ENCODE measurements at regions not wholly inside any gene's neighbourhood (a gene's known extent, or its start where the extent isn't known, plus 50 kb on each side); places are given as distances from the start of the nearest gene placed in this dataset.

DNA sequence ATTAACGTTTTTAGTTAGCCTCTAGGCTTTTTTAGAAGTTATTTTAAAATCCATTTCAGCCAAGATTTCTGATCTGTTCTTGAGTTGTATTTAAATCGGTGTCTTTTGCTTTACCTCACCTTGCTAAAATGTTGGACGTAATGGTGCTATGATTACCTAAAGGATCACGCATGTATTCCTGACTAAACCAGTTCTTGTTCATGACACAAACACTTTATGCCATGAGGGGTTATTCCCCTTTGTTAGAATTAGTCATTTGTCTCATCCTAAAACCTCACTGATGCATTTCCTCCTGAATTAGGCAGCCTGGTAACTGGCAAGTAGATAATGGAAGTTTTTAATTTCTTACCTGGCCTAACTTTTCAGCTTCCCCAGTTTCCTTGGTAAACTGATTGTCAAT lies 185.4 kb upstream of the TANK start:
- 0 out of 3 replicates have a peak, but pooled peaks cover 6% of the 10 kb centered on the region for H3K4me1 ChIP-seq
- DNase-seq (ENCODE audit: low read depth in 1 of 2, low spot score in 1 of 2) (no peak), FAIRE-seq (no peak), ATAC-seq (no peak)
- CTCF ChIA-PET = interaction anchor here (1.1 to 1.5 kb wide), 2 partner anchors 20 to 651 kb away, joined by 3 to 5 read pairs; no protein-coding TSS in a partner anchor
- no peak overlapping the region for H3K4me3 ChIP-seq
- H3K27ac ChIP-seq = no peak overlapping the region
- POLR2A ChIA-PET = no interaction called here
- H3K9me3 ChIP-seq = no peaks in the 10 kb centered on the region
- WGBS (ENCODE audit: missing lambda C conversion rate) = 69% methylated on average over 4 of the region's 4 CpGs
- H3K4me2 ChIP-seq = no peak overlapping the region
- TF ChIP-seq ZSCAN20 (CRISPR knock-in tag; IDR thresholded peaks at IDR 0.05) = no peak
- no peak for TF ChIP-seq CBX8 (IDR thresholded peaks at IDR 0.05)
- no peak for TF ChIP-seq SREBF2 (IDR thresholded peaks at IDR 0.05)

DNA sequence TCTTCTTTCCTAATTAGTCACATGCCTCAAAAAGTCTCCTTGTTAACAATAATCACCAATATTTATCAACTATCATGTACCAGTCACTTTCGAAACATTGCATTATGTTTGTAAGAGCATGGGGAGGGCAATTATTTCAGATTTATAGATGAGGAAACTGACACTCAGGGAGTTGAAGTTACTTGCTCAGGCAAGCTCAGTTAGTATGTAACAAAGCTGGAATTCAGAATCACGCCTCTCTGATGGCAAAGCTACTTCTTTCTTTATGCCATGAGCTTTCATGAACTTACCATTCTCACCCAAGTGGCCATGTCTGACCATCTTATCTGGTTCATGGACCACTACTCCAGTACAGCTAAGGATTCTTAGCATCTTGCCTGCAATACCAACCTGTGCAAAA lies 183.4 kb upstream of the TANK start:
- WGBS (ENCODE audit: missing lambda C conversion rate) = 83% methylated on average over 2 of the region's 2 CpGs
- CTCF ChIA-PET = interaction anchor here (1.4 to 3.8 kb wide), 2 partner anchors 17 to 87 kb away, joined by 5 to 15 read pairs; no protein-coding TSS in a partner anchor
- ATAC-seq (no peak), DNase-seq (ENCODE audit: low read depth in 1 of 2, low spot score in 1 of 2) (no peak), FAIRE-seq (no peak)
- Histone ChIP-seq H3K4me1 (no peaks in the 10 kb centered on the region), H3K9me3 (no peaks in the 10 kb centered on the region), H3K4me2 (no peak overlapping the region), H3K27ac (no peak overlapping the region), H3K4me3 (no peak overlapping the region)
- POLR2A ChIA-PET = no interaction called here
- TF ChIP-seq ZFP36 (IDR thresholded peaks at IDR 0.05; ENCODE audit: borderline replicate concordance, partially characterized antibody) (no peak), KDM1A (IDR thresholded peaks at IDR 0.05; ENCODE audit: low read depth) (no peak), ZNF302 (CRISPR knock-in tag; IDR thresholded peaks at IDR 0.05) (no peak), RNF2 (IDR thresholded peaks at IDR 0.05; ENCODE audit: borderline replicate concordance, low read depth) (no peak), CBX2 (IDR thresholded peaks at IDR 0.05; ENCODE audit: borderline replicate concordance, low read depth) (no peak), RAD21 (conservative IDR thresholded peaks at IDR 0.05 in 1 of 2, IDR thresholded peaks at IDR 0.05 in 1 of 2) (no peak), JUNB (IDR thresholded peaks at IDR 0.05) (no peak), POLR2AphosphoS2 (conservative IDR thresholded peaks at IDR 0.05; ENCODE audit: low read length) (no peak), TP53 (CRISPR knock-in tag; IDR thresholded peaks at IDR 0.05) (no peak), ZC3H11A (IDR thresholded peaks at IDR 0.05) (no peak), HOXB13 (CRISPR knock-in tag; IDR thresholded peaks at IDR 0.05; ENCODE audit: low read depth) (no peak), EP300 (IDR thresholded peaks at IDR 0.05) (no peak), SREBF2 (IDR thresholded peaks at IDR 0.05) (no peak), GATA3 (IDR thresholded peaks at IDR 0.05; ENCODE audit: borderline replicate concordance) (no peak)
- TF ChIP-seq, protein P1, sequence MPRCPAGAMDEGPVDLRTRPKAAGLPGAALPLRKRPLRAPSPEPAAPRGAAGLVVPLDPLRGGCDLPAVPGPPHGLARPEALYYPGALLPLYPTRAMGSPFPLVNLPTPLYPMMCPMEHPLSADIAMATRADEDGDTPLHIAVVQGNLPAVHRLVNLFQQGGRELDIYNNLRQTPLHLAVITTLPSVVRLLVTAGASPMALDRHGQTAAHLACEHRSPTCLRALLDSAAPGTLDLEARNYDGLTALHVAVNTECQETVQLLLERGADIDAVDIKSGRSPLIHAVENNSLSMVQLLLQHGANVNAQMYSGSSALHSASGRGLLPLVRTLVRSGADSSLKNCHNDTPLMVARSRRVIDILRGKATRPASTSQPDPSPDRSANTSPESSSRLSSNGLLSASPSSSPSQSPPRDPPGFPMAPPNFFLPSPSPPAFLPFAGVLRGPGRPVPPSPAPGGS (IDR thresholded peaks at IDR 0.05) = no peak
- TF ChIP-seq, protein P2, sequence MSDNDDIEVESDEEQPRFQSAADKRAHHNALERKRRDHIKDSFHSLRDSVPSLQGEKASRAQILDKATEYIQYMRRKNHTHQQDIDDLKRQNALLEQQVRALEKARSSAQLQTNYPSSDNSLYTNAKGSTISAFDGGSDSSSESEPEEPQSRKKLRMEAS (IDR thresholded peaks at IDR 0.05) = no peak
- TF ChIP-seq, protein P3, sequence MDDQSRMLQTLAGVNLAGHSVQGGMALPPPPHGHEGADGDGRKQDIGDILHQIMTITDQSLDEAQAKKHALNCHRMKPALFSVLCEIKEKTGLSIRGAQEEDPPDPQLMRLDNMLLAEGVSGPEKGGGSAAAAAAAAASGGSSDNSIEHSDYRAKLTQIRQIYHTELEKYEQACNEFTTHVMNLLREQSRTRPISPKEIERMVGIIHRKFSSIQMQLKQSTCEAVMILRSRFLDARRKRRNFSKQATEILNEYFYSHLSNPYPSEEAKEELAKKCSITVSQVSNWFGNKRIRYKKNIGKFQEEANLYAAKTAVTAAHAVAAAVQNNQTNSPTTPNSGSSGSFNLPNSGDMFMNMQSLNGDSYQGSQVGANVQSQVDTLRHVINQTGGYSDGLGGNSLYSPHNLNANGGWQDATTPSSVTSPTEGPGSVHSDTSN (IDR thresholded peaks at IDR 0.05) = no peak

DNA sequence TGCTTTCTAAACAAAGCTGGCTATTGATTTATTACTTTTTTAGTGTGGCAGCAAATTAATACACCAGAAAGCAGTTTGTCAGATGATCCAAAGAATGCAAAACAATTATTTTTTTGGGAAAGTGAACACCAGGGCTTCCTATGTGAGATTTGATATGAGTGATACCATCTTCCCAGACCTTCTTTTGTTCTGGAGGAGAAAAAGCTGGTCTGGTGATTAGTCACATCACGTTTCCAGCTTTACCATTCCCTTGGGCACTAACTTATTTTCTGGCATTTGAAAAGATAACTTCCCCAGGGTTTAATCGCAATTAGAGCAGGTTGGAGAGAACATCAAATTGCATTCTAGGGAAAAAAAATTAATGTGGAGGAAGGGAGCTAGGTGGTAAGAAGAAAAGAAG lies 182.9 kb upstream of the TANK start:
- TF ChIP-seq TFCP2L1 (CRISPR knock-in tag; IDR thresholded peaks at IDR 0.05) (no peak), CEBPB (IDR thresholded peaks at IDR 0.05) (no peak), ZNF302 (CRISPR knock-in tag; IDR thresholded peaks at IDR 0.05) (no peak)
- TF ChIP-seq, protein P1 (IDR thresholded peaks at IDR 0.05) = no peak
- TF ChIP-seq, protein P4, sequence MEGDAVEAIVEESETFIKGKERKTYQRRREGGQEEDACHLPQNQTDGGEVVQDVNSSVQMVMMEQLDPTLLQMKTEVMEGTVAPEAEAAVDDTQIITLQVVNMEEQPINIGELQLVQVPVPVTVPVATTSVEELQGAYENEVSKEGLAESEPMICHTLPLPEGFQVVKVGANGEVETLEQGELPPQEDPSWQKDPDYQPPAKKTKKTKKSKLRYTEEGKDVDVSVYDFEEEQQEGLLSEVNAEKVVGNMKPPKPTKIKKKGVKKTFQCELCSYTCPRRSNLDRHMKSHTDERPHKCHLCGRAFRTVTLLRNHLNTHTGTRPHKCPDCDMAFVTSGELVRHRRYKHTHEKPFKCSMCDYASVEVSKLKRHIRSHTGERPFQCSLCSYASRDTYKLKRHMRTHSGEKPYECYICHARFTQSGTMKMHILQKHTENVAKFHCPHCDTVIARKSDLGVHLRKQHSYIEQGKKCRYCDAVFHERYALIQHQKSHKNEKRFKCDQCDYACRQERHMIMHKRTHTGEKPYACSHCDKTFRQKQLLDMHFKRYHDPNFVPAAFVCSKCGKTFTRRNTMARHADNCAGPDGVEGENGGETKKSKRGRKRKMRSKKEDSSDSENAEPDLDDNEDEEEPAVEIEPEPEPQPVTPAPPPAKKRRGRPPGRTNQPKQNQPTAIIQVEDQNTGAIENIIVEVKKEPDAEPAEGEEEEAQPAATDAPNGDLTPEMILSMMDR (IDR thresholded peaks at IDR 0.05) = no peak
- POLR2A ChIA-PET = no interaction called here
- FAIRE-seq = no peak
- no peak for ATAC-seq
- Histone ChIP-seq H3K4me2 (no peak overlapping the region), H3K9me3 (no peaks in the 10 kb centered on the region), H3K4me3 (no peak overlapping the region), H3K27ac (no peak overlapping the region), H3K4me1 (no peaks in the 10 kb centered on the region)
- DNase-seq (ENCODE audit: low read depth in 1 of 2, low spot score in 1 of 2) = no peak
- CTCF ChIA-PET = interaction anchor here (0.6 to 3.8 kb wide), 4 partner anchors 17 to 868 kb away, joined by 3 to 15 read pairs (median 5); no protein-coding TSS in a partner anchor
- 45% methylated on average over 2 of the region's 2 CpGs for WGBS (ENCODE audit: missing lambda C conversion rate)
